GM23248 (cell line): ENCODE measurements at regions not wholly inside any gene's neighbourhood (a gene's known extent, or its start where the extent isn't known, plus 50 kb on each side); places are given as distances from the start of the nearest gene placed in this dataset.

Experiments
- DNase-seq: peaks from one replicate; pipeline ENCODE4 v3.0.0-alpha.2; 2015
- H2AFZ ChIP-seq: fragments of 200-600 bp; sonication (generic); 2 replicates; pipeline ENCODE4 v1.6.1; 2016; ENCODE audit warnings: antibody characterized with exemption
- H3F3A ChIP-seq: fragments of 200-600 bp; sonication (generic); 2 replicates; pipeline ENCODE4 v1.6.1; 2016; ENCODE audit warnings: mild to moderate bottlenecking, antibody characterized with exemption, mixed run types; ENCODE audit not compliant: insufficient read depth
- H3K27ac ChIP-seq: fragments of 200-600 bp; sonication (generic); 2 replicates; pipeline ENCODE4 v1.5.1; 2016; ENCODE audit warnings: mild to moderate bottlenecking
- H3K27me3 ChIP-seq: fragments of 200-600 bp; sonication (generic); replicated peaks from 2 replicates; pipeline ENCODE4 v1.6.1; 2016; ENCODE audit warnings: mild to moderate bottlenecking; ENCODE audit not compliant: insufficient read depth
- H3K36me3 ChIP-seq: fragments of 200-600 bp; sonication (generic); 2 replicates; pipeline ENCODE4 v1.6.1; 2016; ENCODE audit warnings: low read depth, mild to moderate bottlenecking
- H3K4me1 ChIP-seq: fragments of 200-600 bp; sonication (generic); 2 replicates; pipeline ENCODE4 v1.6.1; 2016; ENCODE audit warnings: mild to moderate bottlenecking; ENCODE audit not compliant: insufficient read depth
- H3K4me2 ChIP-seq: fragments of 200-600 bp; sonication (generic); one replicate; pipeline ENCODE4 v1.6.1; 2016; ENCODE audit warnings: mild to moderate bottlenecking; ENCODE audit not compliant: unreplicated experiment
- H3K4me3 ChIP-seq: fragments of 200-600 bp; sonication (generic); 2 replicates; pipeline ENCODE4 v1.5.1; 2016; ENCODE audit warnings: mild to moderate bottlenecking
- H3K79me2 ChIP-seq: fragments of 200-600 bp; sonication (generic); 2 replicates; pipeline ENCODE4 v1.6.1; 2016; ENCODE audit warnings: mild to moderate bottlenecking; ENCODE audit not compliant: insufficient read depth
- H3K9ac ChIP-seq: fragments of 200-600 bp; sonication (generic); 2 replicates; pipeline ENCODE4 v1.6.1; 2016; ENCODE audit warnings: mild to moderate bottlenecking
- H3K9me2 ChIP-seq: fragments of 200-600 bp; sonication (generic); 2 replicates; pipeline ENCODE4 v1.6.1; 2016; ENCODE audit warnings: mixed run types, mild to moderate bottlenecking, moderate library complexity; ENCODE audit not compliant: insufficient read depth
- H3K9me3 ChIP-seq: fragments of 200-600 bp; sonication (generic); one replicate; pipeline ENCODE4 v1.6.1; 2017; ENCODE audit warnings: low read depth
- H4K20me1 ChIP-seq: fragments of 200-600 bp; sonication (generic); 2 replicates; pipeline ENCODE4 v1.6.0; 2016; ENCODE audit not compliant: insufficient read depth
- EZH2 ChIP-seq: fragments of 200-600 bp; sonication (generic); IDR thresholded peaks from 2 replicates; pipeline ENCODE4 v1.6.1; 2018; ENCODE audit warnings: antibody characterized with exemption, mild to moderate bottlenecking; ENCODE audit not compliant: insufficient read depth, poor library complexity, severe bottlenecking
- EZH2phosphoT487 ChIP-seq: fragments of 200-600 bp; sonication (generic); IDR thresholded peaks from 2 replicates; pipeline ENCODE4 v1.6.1; 2018; ENCODE audit warnings: antibody characterized with exemption, moderate library complexity, mild to moderate bottlenecking, low read depth; ENCODE audit not compliant: insufficient read depth
- WGBS, 2 experiments: methylation state at CpG; one replicate each; pipeline ENCODE4 v1.1.6; 2015 to 2017; ENCODE audit warnings: low lambda C conversion rate in 2 of 2, low coverage in 1 of 2; ENCODE audit errors: missing lambda C conversion rate in 2 of 2; 5-methylcytosine and 5-hydroxymethylcytosine counted together
- in situ Hi-C: fragments of 300-500 bp; cut with MboI; formaldehyde crosslinking; loops from 2 replicates; pipeline ENCODE4 v1.15.0; 2020

GRCh38 chr2:156110890-156111289, 221.6 kb downstream of the NR4A2 start:
- no peak overlapping the region for H3K4me3 ChIP-seq
- no peaks in the 10 kb centered on the region for H3K79me2 ChIP-seq
- H3K9me3 ChIP-seq = no peaks in the 10 kb centered on the region
- H4K20me1 ChIP-seq = no peaks in the 10 kb centered on the region
- no peaks in the 10 kb centered on the region for H3F3A ChIP-seq
- DNase-seq = peak; percentile 20
- in situ Hi-C loops = no loop called here
- no peak overlapping the region for H2AFZ ChIP-seq
- no peak for TF ChIP-seq EZH2phosphoT487
- no peak for TF ChIP-seq EZH2
- H3K27me3 ChIP-seq = no peaks in the 10 kb centered on the region
- no peaks in the 10 kb centered on the region for H3K36me3 ChIP-seq
- H3K9ac ChIP-seq = no peak overlapping the region
- H3K4me1 ChIP-seq = no peaks in the 10 kb centered on the region
- WGBS, 2 experiments = 4 to 7% methylated on average over 2 of the region's 2 CpGs
- no peak overlapping the region for H3K27ac ChIP-seq
- no peaks in the 10 kb centered on the region for H3K9me2 ChIP-seq
- H3K4me2 ChIP-seq = no peak overlapping the region

- no peak for DNase-seq
- in situ Hi-C loops = no loop called here
- Histone ChIP-seq H2AFZ (no peak overlapping the region), H3K79me2 (no peaks in the 10 kb centered on the region), H3F3A (no peaks in the 10 kb centered on the region), H3K27ac (no peak overlapping the region), H4K20me1 (no peaks in the 10 kb centered on the region), H3K4me2 (no peak overlapping the region), H3K4me3 (no peak overlapping the region), H3K27me3 (no peaks in the 10 kb centered on the region), H3K4me1 (no peaks in the 10 kb centered on the region), H3K9me3 (no peaks in the 10 kb centered on the region), H3K9me2 (no peaks in the 10 kb centered on the region), H3K9ac (no peak overlapping the region), H3K36me3 (no peaks in the 10 kb centered on the region)
- WGBS, 2 experiments = 55 to 56% methylated on average over 1 of the region's 1 CpG
- TF ChIP-seq EZH2phosphoT487 (no peak), EZH2 (no peak)
Observed at GRCh38 chr2:156099382-156099781, 233.1 kb downstream of the NR4A2 start.

- WGBS, 2 experiments = 8 to 19% methylated on average over 2 of the region's 2 CpGs
- Histone ChIP-seq H3K9me2 (no peaks in the 10 kb centered on the region), H3K27me3 (no peaks in the 10 kb centered on the region), H2AFZ (no peak overlapping the region), H3K79me2 (no peaks in the 10 kb centered on the region), H3K27ac (no peak overlapping the region), H3K9ac (no peak overlapping the region), H3F3A (no peaks in the 10 kb centered on the region), H3K4me3 (no peak overlapping the region), H4K20me1 (no peaks in the 10 kb centered on the region), H3K4me2 (no peak overlapping the region), H3K36me3 (no peaks in the 10 kb centered on the region), H3K4me1 (no peaks in the 10 kb centered on the region), H3K9me3 (no peaks in the 10 kb centered on the region)
- TF ChIP-seq EZH2phosphoT487 (no peak), EZH2 (no peak)
- DNase-seq = no peak
- in situ Hi-C loops = no loop called here
Observed at GRCh38 chr2:156098506-156098905, 234.0 kb downstream of the NR4A2 start.

- Histone ChIP-seq H4K20me1 (no peaks in the 10 kb centered on the region), H3K36me3 (no peaks in the 10 kb centered on the region), H3K4me1 (no peaks in the 10 kb centered on the region), H3K9me2 (no peaks in the 10 kb centered on the region), H3F3A (no peaks in the 10 kb centered on the region), H3K9me3 (no peaks in the 10 kb centered on the region), H3K79me2 (no peaks in the 10 kb centered on the region), H3K4me3 (no peak overlapping the region), H3K4me2 (no peak overlapping the region), H3K27ac (no peak overlapping the region), H2AFZ (no peak overlapping the region), H3K27me3 (no peaks in the 10 kb centered on the region), H3K9ac (no peak overlapping the region)
- in situ Hi-C loops = no loop called here
- WGBS, 2 experiments = 18 to 19% methylated on average over 5 of the region's 5 CpGs
- TF ChIP-seq EZH2 (no peak), EZH2phosphoT487 (no peak)
- no peak for DNase-seq
Observed at GRCh38 chr2:156088587-156088986, 243.9 kb downstream of the NR4A2 start.

GRCh38 chr2:156087875-156088274, 244.6 kb downstream of the NR4A2 start:
- in situ Hi-C loops = no loop called here
- H3K4me3 ChIP-seq = no peak overlapping the region
- no peaks in the 10 kb centered on the region for H3K36me3 ChIP-seq
- 14 to 21% methylated on average over 2 of the region's 2 CpGs for WGBS, 2 experiments
- TF ChIP-seq EZH2 (no peak), EZH2phosphoT487 (no peak)
- DNase-seq = peak; percentile 25
- H3K9me3 ChIP-seq = no peaks in the 10 kb centered on the region
- no peaks in the 10 kb centered on the region for H3K27me3 ChIP-seq
- no peaks in the 10 kb centered on the region for H3K4me1 ChIP-seq
- H3K9ac ChIP-seq = no peak overlapping the region
- H4K20me1 ChIP-seq = no peaks in the 10 kb centered on the region
- H3F3A ChIP-seq = no peaks in the 10 kb centered on the region
- H3K27ac ChIP-seq = no peak overlapping the region
- H3K4me2 ChIP-seq = no peak overlapping the region
- H3K79me2 ChIP-seq = no peaks in the 10 kb centered on the region
- no peak overlapping the region for H2AFZ ChIP-seq
- H3K9me2 ChIP-seq = no peaks in the 10 kb centered on the region
